ENCODE measurements at regions not wholly inside any gene's neighbourhood (a gene's known extent, or its start where the extent isn't known, plus 50 kb on each side); places are given as distances from the start of the nearest gene placed in this dataset.

- no TSS peak for BruUV-seq (replicated peaks)
- H3K79me2 ChIP-seq (ENCODE audit: control insufficient read depth, insufficient read depth, low read length): no peaks in the 10 kb centered on the region
- no peaks in the 10 kb centered on the region for H3K9me3 ChIP-seq (replicated peaks; ENCODE audit: control insufficient read depth, insufficient read depth, low read depth, low read length)
- ChIA-PET POLR2A (no interaction called here), CTCF (ENCODE audit: low intra/inter-chr PET ratio) (no interaction called here)
- H3K4me1 ChIP-seq (replicated peaks in 1 of 2; ENCODE audit: control insufficient read depth in 2 of 2, insufficient read depth in 2 of 2, low read length in 2 of 2): no peaks in the 10 kb centered on the region
- ATAC-seq (no peak), DNase-seq (ENCODE audit: extremely low read depth in 1 of 4, low spot score in 3 of 4) (no peak), FAIRE-seq (no peak)
- H3K4me2 ChIP-seq (ENCODE audit: insufficient read depth, low read length): no peak overlapping the region
- H3K36me3 ChIP-seq (ENCODE audit: control insufficient read depth, insufficient read depth, low read length): no peaks in the 10 kb centered on the region
- no peaks in the 10 kb centered on the region for H4K20me1 ChIP-seq (replicated peaks; ENCODE audit: control insufficient read depth, insufficient read depth, low read length)
- H3K27ac ChIP-seq (ENCODE audit: extremely low read depth, low read depth, low read length): no peak overlapping the region
- H3K9ac ChIP-seq (ENCODE audit: insufficient read depth in 1 of 2, low read depth in 2 of 2, low read length in 2 of 2): no peak overlapping the region; a peak in 1 of 4 replicates
- H3K4me3 ChIP-seq: no peak overlapping the region
- no peaks in the 10 kb centered on the region for H3K27me3 ChIP-seq (ENCODE audit: control insufficient read depth in 2 of 2, insufficient read depth in 2 of 2, low read length in 2 of 2)
- H3K9me1 ChIP-seq (ENCODE audit: control insufficient read depth, insufficient read depth, low read length): no peaks in the 10 kb centered on the region
- in situ Hi-C loops (cut with MboI) (no loop called here), intact Hi-C loops (cut with micrococcal nuclease) (no loop called here)
- H2AFZ ChIP-seq (ENCODE audit: low read depth, low read length): no peak overlapping the region
- TF ChIP-seq, protein P1, sequence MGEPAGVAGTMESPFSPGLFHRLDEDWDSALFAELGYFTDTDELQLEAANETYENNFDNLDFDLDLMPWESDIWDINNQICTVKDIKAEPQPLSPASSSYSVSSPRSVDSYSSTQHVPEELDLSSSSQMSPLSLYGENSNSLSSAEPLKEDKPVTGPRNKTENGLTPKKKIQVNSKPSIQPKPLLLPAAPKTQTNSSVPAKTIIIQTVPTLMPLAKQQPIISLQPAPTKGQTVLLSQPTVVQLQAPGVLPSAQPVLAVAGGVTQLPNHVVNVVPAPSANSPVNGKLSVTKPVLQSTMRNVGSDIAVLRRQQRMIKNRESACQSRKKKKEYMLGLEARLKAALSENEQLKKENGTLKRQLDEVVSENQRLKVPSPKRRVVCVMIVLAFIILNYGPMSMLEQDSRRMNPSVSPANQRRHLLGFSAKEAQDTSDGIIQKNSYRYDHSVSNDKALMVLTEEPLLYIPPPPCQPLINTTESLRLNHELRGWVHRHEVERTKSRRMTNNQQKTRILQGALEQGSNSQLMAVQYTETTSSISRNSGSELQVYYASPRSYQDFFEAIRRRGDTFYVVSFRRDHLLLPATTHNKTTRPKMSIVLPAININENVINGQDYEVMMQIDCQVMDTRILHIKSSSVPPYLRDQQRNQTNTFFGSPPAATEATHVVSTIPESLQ (CRISPR knock-in tag; IDR thresholded peaks at IDR 0.05): no peak
- TF ChIP-seq, protein P2, sequence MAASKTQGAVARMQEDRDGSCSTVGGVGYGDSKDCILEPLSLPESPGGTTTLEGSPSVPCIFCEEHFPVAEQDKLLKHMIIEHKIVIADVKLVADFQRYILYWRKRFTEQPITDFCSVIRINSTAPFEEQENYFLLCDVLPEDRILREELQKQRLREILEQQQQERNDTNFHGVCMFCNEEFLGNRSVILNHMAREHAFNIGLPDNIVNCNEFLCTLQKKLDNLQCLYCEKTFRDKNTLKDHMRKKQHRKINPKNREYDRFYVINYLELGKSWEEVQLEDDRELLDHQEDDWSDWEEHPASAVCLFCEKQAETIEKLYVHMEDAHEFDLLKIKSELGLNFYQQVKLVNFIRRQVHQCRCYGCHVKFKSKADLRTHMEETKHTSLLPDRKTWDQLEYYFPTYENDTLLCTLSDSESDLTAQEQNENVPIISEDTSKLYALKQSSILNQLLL (CRISPR knock-in tag; IDR thresholded peaks at IDR 0.05; ENCODE audit: borderline replicate concordance): no peak
- TF ChIP-seq PURB (CRISPR knock-in tag; IDR thresholded peaks at IDR 0.05; ENCODE audit: low read depth) (no peak), ZNF740 (CRISPR knock-in tag; IDR thresholded peaks at IDR 0.05) (no peak), ZNF740 (tag; IDR thresholded peaks at IDR 0.05) (no peak), NEUROD1 (IDR thresholded peaks at IDR 0.05; ENCODE audit: borderline replicate concordance, low read depth, low read length, partially characterized antibody) (no peak), CREB3 (tag; conservative IDR thresholded peaks at IDR 0.05; ENCODE audit: low read depth) (no peak), HNRNPUL1 (IDR thresholded peaks at IDR 0.05; ENCODE audit: low read length) (no peak), AFF4 (CRISPR knock-in tag; IDR thresholded peaks at IDR 0.05) (no peak)
- 2% methylated on average over 14 of the region's 15 CpGs for WGBS (ENCODE audit: insufficient coverage, low coverage, missing lambda C conversion rate)
These were observed 53.9 kb upstream of the KRTAP11-1 start for GRCh38 chr21:30935121-30935888.
